ACHN (cell line): ENCODE measurements at regions not wholly inside any gene's neighbourhood (a gene's known extent, or its start where the extent isn't known, plus 50 kb on each side); places are given as distances from the start of the nearest gene placed in this dataset.

ENCODE experiments used
- DNase-seq: peaks from one replicate; pipeline ENCODE4 v3.0.0-alpha.2; 2015
- in situ Hi-C: cut with HindIII; loops from 2 replicates; pipeline ENCODE4 v1.10.0; 2017; ENCODE audit warnings: low sequenced_read_pairs, low pct_ligation_motif_present, low pct_unique_long_range_greater_than_20kb

- in situ Hi-C loops: no loop called here
- DNase-seq: peak; percentile 54
Observed at GRCh38 chr5:142512043-142513042, 173.5 kb downstream of the FGF1 start.

- in situ Hi-C loops: no loop called here
- DNase-seq: no peak
Observed at GRCh38 chr5:142511358-142511757, 174.5 kb downstream of the FGF1 start.

- in situ Hi-C loops: no loop called here
- no peak for DNase-seq
Observed at GRCh38 chr5:142509026-142509425, 176.9 kb downstream of the FGF1 start.

- DNase-seq: no peak
- in situ Hi-C loops: no loop called here
Observed at GRCh38 chr5:142508591-142508990, 177.3 kb downstream of the FGF1 start.

GRCh38 chr5:142507531-142508372 lies 178.1 kb downstream of the FGF1 start:
- in situ Hi-C loops: no loop called here
- peak; percentile 80 for DNase-seq

- in situ Hi-C loops: no loop called here
- peak; percentile 33 for DNase-seq
Observed at GRCh38 chr5:142506756-142507155, 179.1 kb downstream of the FGF1 start.

- in situ Hi-C loops: no loop called here
- DNase-seq: peak; percentile 83
Observed at GRCh38 chr5:142506046-142506445, 179.8 kb downstream of the FGF1 start.

- DNase-seq: no peak
- in situ Hi-C loops: no loop called here
Observed at GRCh38 chr5:142501890-142502289, 177.1 kb upstream of the SPRY4 start.

GRCh38 chr5:142500227-142500905 lies 175.5 kb upstream of the SPRY4 start:
- DNase-seq: peak; percentile 35
- in situ Hi-C loops: no loop called here

- in situ Hi-C loops: no loop called here
- peak; percentile 91 for DNase-seq
Observed at GRCh38 chr5:142499591-142500226, 174.9 kb upstream of the SPRY4 start.

GRCh38 chr5:142498298-142498697 lies 173.5 kb upstream of the SPRY4 start:
- in situ Hi-C loops: no loop called here
- DNase-seq: no peak

- DNase-seq: no peak
- in situ Hi-C loops: no loop called here
Observed at GRCh38 chr5:142495531-142495930, 170.7 kb upstream of the SPRY4 start.

GRCh38 chr5:142493875-142494518 lies 169.2 kb upstream of the SPRY4 start:
- DNase-seq: no peak
- in situ Hi-C loops: no loop called here

GRCh38 chr5:142492781-142493281 lies 168.0 kb upstream of the SPRY4 start:
- in situ Hi-C loops: no loop called here

GRCh38 chr5:142491679-142492078 lies 166.9 kb upstream of the SPRY4 start:
- in situ Hi-C loops: no loop called here
- no peak for DNase-seq

More at GRCh38 chr5:142492781-142493281, 168.0 kb upstream of the SPRY4 start:
- DNase-seq: no peak

- no peak for DNase-seq
- in situ Hi-C loops: no loop called here
Observed at GRCh38 chr5:142491270-142491669, 166.4 kb upstream of the SPRY4 start.

- peak; percentile 30 for DNase-seq
- in situ Hi-C loops: no loop called here
Observed at GRCh38 chr5:142486581-142486980, 161.8 kb upstream of the SPRY4 start.

- DNase-seq: no peak
- in situ Hi-C loops: no loop called here
Observed at GRCh38 chr5:142486020-142486419, 161.2 kb upstream of the SPRY4 start.
